WTC11 (cell line): ENCODE measurements at regions not wholly inside any gene's neighbourhood (a gene's known extent, or its start where the extent isn't known, plus 50 kb on each side); places are given as distances from the start of the nearest gene placed in this dataset.

ENCODE experiments used
- ATAC-seq: fragments of 200-7000 bp; cut with Tn5 transposase; 2 replicates; pipeline ENCODE4 v1.10.0; 2021; ENCODE audit warnings: mild to moderate bottlenecking, moderate library complexity
- CTCF ChIA-PET: fragments of 300-600 bp; sonication (Branson Sonifier 250); formaldehyde crosslinking; loops from one replicate; lab custom pipeline; 2021; ENCODE audit warnings: antibody characterized with exemption; lab: Charles Lee
- POLR2A ChIA-PET: fragments of 350-600 bp; sonication (Branson Sonifier 250); formaldehyde crosslinking; loops from one replicate; lab custom pipeline; 2021; ENCODE audit warnings: antibody characterized with exemption; lab: Charles Lee
- DNase-seq: peaks from one replicate; pipeline ENCODE4 v3.0.0; 2021; ENCODE audit warnings: low spot score
- H3K27ac Mint-ChIP-seq: 2 replicates; pipeline ENCODE4 v1.8.0; 2021; ENCODE audit warnings: mixed read lengths
- H3K27me3 Mint-ChIP-seq: 2 replicates; pipeline ENCODE4 v1.8.0; 2021; ENCODE audit warnings: low read depth, mild to moderate bottlenecking, moderate library complexity, mixed read lengths
- H3K36me3 Mint-ChIP-seq: 2 replicates; pipeline ENCODE4 v1.8.0; 2021; ENCODE audit warnings: mixed read lengths
- H3K4me1 Mint-ChIP-seq: 2 replicates; pipeline ENCODE4 v1.8.0; 2022; ENCODE audit warnings: mixed read lengths
- H3K4me3 Mint-ChIP-seq: 2 replicates; pipeline ENCODE4 v1.8.0; 2021; ENCODE audit warnings: mild to moderate bottlenecking, moderate library complexity, mixed read lengths
- H3K9me3 Mint-ChIP-seq: 2 replicates; pipeline ENCODE4 v1.8.0; 2021; ENCODE audit warnings: mixed read lengths
- ATF3 ChIP-seq: sonication (generic); formaldehyde crosslinking; conservative IDR thresholded peaks from 2 replicates; pipeline ENCODE4 v1.8.1; 2022; ENCODE audit warnings: mild to moderate bottlenecking, missing genetic modification reagents
- ETV6 ChIP-seq: sonication (generic); formaldehyde crosslinking; IDR thresholded peaks from 2 replicates; pipeline ENCODE4 v1.8.1; 2022; ENCODE audit warnings: mild to moderate bottlenecking, missing genetic modification reagents
- FOXK1 ChIP-seq: sonication (generic); formaldehyde crosslinking; IDR thresholded peaks from 2 replicates; pipeline ENCODE4 v1.8.0; 2022; ENCODE audit warnings: mild to moderate bottlenecking, moderate library complexity, missing genetic modification reagents
- GABPB1 ChIP-seq: sonication (generic); formaldehyde crosslinking; IDR thresholded peaks from 2 replicates; pipeline ENCODE4 v1.8.1; 2023; ENCODE audit warnings: mild to moderate bottlenecking, missing genetic modification reagents
- HMGA2 ChIP-seq: fragments of 250-450 bp; sonication (Bioruptor Pico); IDR thresholded peaks from 2 replicates; pipeline ENCODE4 v1.4.0; 2021; ENCODE audit warnings: mild to moderate bottlenecking, moderate library complexity
- JUN ChIP-seq: sonication (generic); formaldehyde crosslinking; IDR thresholded peaks from 2 replicates; pipeline ENCODE4 v1.8.0; 2023; ENCODE audit warnings: mild to moderate bottlenecking, missing genetic modification reagents
- MXD4 ChIP-seq: fragments of 250-450 bp; sonication (Bioruptor Pico); IDR thresholded peaks from 2 replicates; pipeline ENCODE4 v1.8.0; 2021; ENCODE audit warnings: mild to moderate bottlenecking, moderate library complexity, borderline replicate concordance
- MYBL2 ChIP-seq: sonication (generic); formaldehyde crosslinking; IDR thresholded peaks from 2 replicates; pipeline ENCODE4 v1.8.1; 2023; ENCODE audit warnings: mild to moderate bottlenecking, moderate library complexity, missing genetic modification reagents
- NFE2L1 ChIP-seq: sonication (generic); formaldehyde crosslinking; IDR thresholded peaks from 2 replicates; pipeline ENCODE4 v1.8.1; 2023; ENCODE audit warnings: missing genetic modification reagents
- PRDM15 ChIP-seq: sonication (generic); formaldehyde crosslinking; IDR thresholded peaks from 2 replicates; pipeline ENCODE4 v1.8.0; 2022; ENCODE audit warnings: missing genetic modification reagents
- PRRX2 ChIP-seq: fragments of 250-450 bp; sonication (Bioruptor Pico); IDR thresholded peaks from 2 replicates; pipeline ENCODE4 v1.8.0; 2021; ENCODE audit warnings: mild to moderate bottlenecking
- RORB ChIP-seq: fragments of 250-450 bp; sonication (Bioruptor Pico); IDR thresholded peaks from 2 replicates; pipeline ENCODE4 v1.9.0; 2021; ENCODE audit warnings: mild to moderate bottlenecking
- TEAD1 ChIP-seq: sonication (generic); formaldehyde crosslinking; IDR thresholded peaks from 2 replicates; pipeline ENCODE4 v1.8.0; 2022; ENCODE audit warnings: mild to moderate bottlenecking, missing genetic modification reagents
- USF1 ChIP-seq: sonication (generic); formaldehyde crosslinking; IDR thresholded peaks from 2 replicates; pipeline ENCODE4 v1.8.0; 2022; ENCODE audit warnings: mild to moderate bottlenecking, missing genetic modification reagents
- ZNF219 ChIP-seq: sonication (generic); formaldehyde crosslinking; IDR thresholded peaks from 2 replicates; pipeline ENCODE4 v1.8.0; 2023; ENCODE audit warnings: missing genetic modification reagents, mild to moderate bottlenecking, borderline replicate concordance
- ZNF671 ChIP-seq: fragments of 250-450 bp; sonication (Bioruptor Pico); IDR thresholded peaks from 2 replicates; pipeline ENCODE4 v1.8.0; 2021; ENCODE audit warnings: mild to moderate bottlenecking
- TF ChIP-seq, protein P1 (sequence below): fragments of 250-450 bp; sonication (Bioruptor Pico); IDR thresholded peaks from 2 replicates; pipeline ENCODE4 v1.9.0; 2021; ENCODE audit warnings: mild to moderate bottlenecking
- TF ChIP-seq, protein P2 (sequence below): sonication (generic); formaldehyde crosslinking; conservative IDR thresholded peaks from 2 replicates; pipeline ENCODE4 v1.8.1; 2023; ENCODE audit warnings: mild to moderate bottlenecking, low read depth, missing genetic modification reagents, moderate library complexity
- TF ChIP-seq, protein P3 (sequence below): fragments of 250-450 bp; sonication (Bioruptor Pico); IDR thresholded peaks from 2 replicates; pipeline ENCODE4 v1.9.0; 2021; ENCODE audit warnings: moderate library complexity, mild to moderate bottlenecking, inconsistent platforms, borderline replicate concordance
- TF ChIP-seq, protein P4 (sequence below): sonication (generic); formaldehyde crosslinking; IDR thresholded peaks from 2 replicates; pipeline ENCODE4 v1.8.1; 2023; ENCODE audit warnings: mild to moderate bottlenecking, missing genetic modification reagents, moderate library complexity
- TF ChIP-seq, protein P5 (sequence below): sonication (generic); formaldehyde crosslinking; IDR thresholded peaks from 2 replicates; pipeline ENCODE4 v1.8.0; 2023; ENCODE audit warnings: missing genetic modification reagents
- TF ChIP-seq, protein P6 (sequence below): sonication (generic); formaldehyde crosslinking; IDR thresholded peaks from 2 replicates; pipeline ENCODE4 v1.8.1; 2022; ENCODE audit warnings: mild to moderate bottlenecking, missing genetic modification reagents, moderate library complexity, borderline replicate concordance

- no peaks in the 10 kb centered on the region for H3K4me1 Mint-ChIP-seq
- TF ChIP-seq NFE2L1 (CRISPR knock-in tag) (no peak), PRRX2 (no peak), USF1 (CRISPR knock-in tag) (no peak), MXD4 (CRISPR knock-in tag) (no peak), ATF3 (CRISPR knock-in tag) (no peak), MYBL2 (CRISPR knock-in tag) (no peak), ETV6 (CRISPR knock-in tag) (no peak), JUN (CRISPR knock-in tag) (no peak), FOXK1 (CRISPR knock-in tag) (no peak), RORB (no peak)
- TF ChIP-seq, protein P1, sequence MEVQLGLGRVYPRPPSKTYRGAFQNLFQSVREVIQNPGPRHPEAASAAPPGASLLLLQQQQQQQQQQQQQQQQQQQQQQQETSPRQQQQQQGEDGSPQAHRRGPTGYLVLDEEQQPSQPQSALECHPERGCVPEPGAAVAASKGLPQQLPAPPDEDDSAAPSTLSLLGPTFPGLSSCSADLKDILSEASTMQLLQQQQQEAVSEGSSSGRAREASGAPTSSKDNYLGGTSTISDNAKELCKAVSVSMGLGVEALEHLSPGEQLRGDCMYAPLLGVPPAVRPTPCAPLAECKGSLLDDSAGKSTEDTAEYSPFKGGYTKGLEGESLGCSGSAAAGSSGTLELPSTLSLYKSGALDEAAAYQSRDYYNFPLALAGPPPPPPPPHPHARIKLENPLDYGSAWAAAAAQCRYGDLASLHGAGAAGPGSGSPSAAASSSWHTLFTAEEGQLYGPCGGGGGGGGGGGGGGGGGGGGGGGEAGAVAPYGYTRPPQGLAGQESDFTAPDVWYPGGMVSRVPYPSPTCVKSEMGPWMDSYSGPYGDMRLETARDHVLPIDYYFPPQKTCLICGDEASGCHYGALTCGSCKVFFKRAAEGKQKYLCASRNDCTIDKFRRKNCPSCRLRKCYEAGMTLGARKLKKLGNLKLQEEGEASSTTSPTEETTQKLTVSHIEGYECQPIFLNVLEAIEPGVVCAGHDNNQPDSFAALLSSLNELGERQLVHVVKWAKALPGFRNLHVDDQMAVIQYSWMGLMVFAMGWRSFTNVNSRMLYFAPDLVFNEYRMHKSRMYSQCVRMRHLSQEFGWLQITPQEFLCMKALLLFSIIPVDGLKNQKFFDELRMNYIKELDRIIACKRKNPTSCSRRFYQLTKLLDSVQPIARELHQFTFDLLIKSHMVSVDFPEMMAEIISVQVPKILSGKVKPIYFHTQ, result no peak
- TF ChIP-seq, protein P2, sequence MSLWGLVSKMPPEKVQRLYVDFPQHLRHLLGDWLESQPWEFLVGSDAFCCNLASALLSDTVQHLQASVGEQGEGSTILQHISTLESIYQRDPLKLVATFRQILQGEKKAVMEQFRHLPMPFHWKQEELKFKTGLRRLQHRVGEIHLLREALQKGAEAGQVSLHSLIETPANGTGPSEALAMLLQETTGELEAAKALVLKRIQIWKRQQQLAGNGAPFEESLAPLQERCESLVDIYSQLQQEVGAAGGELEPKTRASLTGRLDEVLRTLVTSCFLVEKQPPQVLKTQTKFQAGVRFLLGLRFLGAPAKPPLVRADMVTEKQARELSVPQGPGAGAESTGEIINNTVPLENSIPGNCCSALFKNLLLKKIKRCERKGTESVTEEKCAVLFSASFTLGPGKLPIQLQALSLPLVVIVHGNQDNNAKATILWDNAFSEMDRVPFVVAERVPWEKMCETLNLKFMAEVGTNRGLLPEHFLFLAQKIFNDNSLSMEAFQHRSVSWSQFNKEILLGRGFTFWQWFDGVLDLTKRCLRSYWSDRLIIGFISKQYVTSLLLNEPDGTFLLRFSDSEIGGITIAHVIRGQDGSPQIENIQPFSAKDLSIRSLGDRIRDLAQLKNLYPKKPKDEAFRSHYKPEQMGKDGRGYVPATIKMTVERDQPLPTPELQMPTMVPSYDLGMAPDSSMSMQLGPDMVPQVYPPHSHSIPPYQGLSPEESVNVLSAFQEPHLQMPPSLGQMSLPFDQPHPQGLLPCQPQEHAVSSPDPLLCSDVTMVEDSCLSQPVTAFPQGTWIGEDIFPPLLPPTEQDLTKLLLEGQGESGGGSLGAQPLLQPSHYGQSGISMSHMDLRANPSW (CRISPR knock-in tag), result no peak
- TF ChIP-seq, protein P3, sequence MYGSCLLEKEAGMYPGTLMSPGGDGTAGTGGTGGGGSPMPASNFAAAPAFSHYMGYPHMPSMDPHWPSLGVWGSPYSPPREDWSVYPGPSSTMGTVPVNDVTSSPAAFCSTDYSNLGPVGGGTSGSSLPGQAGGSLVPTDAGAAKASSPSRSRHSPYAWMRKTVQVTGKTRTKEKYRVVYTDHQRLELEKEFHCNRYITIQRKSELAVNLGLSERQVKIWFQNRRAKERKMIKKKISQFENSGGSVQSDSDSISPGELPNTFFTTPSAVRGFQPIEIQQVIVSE (CRISPR knock-in tag), result no peak
- TF ChIP-seq, protein P4, sequence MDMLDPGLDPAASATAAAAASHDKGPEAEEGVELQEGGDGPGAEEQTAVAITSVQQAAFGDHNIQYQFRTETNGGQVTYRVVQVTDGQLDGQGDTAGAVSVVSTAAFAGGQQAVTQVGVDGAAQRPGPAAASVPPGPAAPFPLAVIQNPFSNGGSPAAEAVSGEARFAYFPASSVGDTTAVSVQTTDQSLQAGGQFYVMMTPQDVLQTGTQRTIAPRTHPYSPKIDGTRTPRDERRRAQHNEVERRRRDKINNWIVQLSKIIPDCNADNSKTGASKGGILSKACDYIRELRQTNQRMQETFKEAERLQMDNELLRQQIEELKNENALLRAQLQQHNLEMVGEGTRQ (CRISPR knock-in tag), result no peak
- TF ChIP-seq, all 79 proteins: peak for 0
- Mint-ChIP-seq H3K27ac (no peak overlapping the region), H3K9me3 (no peaks in the 10 kb centered on the region), H3K36me3 (no peaks in the 10 kb centered on the region), H3K27me3 (no peaks in the 10 kb centered on the region; the same call in 1 of the 2 replicates), H3K4me3 (no peak overlapping the region)
- ChIA-PET POLR2A (no interaction called here), CTCF (no interaction called here)
- DNase-seq (no peak), ATAC-seq (no peak)
Measured at GRCh38 chr17:33914125-33914524, 341.0 kb upstream of the CCL2 start.

GRCh38 chr17:33922971-33923370 lies 332.1 kb upstream of the CCL2 start:
- DNase-seq (no peak), ATAC-seq (no peak)
- ChIA-PET CTCF (interaction anchor here (0.9 kb wide), 1 partner anchor 26 kb away, joined by 4 read pairs; no protein-coding TSS in a partner anchor), POLR2A (no interaction called here)
- no peaks in the 10 kb centered on the region for H3K27me3 Mint-ChIP-seq
- H3K4me1 Mint-ChIP-seq, result peaks cover 13% of the 10 kb centered on the region
- H3K36me3 Mint-ChIP-seq, result no peaks in the 10 kb centered on the region
- H3K9me3 Mint-ChIP-seq, result no peaks in the 10 kb centered on the region
- H3K27ac Mint-ChIP-seq, result no peak overlapping the region
- H3K4me3 Mint-ChIP-seq, result no peak overlapping the region
- TF ChIP-seq, protein P5, sequence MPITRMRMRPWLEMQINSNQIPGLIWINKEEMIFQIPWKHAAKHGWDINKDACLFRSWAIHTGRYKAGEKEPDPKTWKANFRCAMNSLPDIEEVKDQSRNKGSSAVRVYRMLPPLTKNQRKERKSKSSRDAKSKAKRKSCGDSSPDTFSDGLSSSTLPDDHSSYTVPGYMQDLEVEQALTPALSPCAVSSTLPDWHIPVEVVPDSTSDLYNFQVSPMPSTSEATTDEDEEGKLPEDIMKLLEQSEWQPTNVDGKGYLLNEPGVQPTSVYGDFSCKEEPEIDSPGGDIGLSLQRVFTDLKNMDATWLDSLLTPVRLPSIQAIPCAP (CRISPR knock-in tag), result no peak
- TF ChIP-seq TEAD1 (CRISPR knock-in tag) (no peak), PRDM15 (CRISPR knock-in tag) (no peak), ZNF671 (CRISPR knock-in tag) (no peak), GABPB1 (CRISPR knock-in tag) (no peak), ZNF219 (CRISPR knock-in tag) (no peak), HMGA2 (CRISPR knock-in tag) (no peak)
- TF ChIP-seq, protein P6, sequence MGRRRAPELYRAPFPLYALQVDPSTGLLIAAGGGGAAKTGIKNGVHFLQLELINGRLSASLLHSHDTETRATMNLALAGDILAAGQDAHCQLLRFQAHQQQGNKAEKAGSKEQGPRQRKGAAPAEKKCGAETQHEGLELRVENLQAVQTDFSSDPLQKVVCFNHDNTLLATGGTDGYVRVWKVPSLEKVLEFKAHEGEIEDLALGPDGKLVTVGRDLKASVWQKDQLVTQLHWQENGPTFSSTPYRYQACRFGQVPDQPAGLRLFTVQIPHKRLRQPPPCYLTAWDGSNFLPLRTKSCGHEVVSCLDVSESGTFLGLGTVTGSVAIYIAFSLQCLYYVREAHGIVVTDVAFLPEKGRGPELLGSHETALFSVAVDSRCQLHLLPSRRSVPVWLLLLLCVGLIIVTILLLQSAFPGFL (CRISPR knock-in tag), result no peak
